ENCODE measurements at regions not wholly inside any gene's neighbourhood (a gene's known extent, or its start where the extent isn't known, plus 50 kb on each side); places are given as distances from the start of the nearest gene placed in this dataset.

DNA sequence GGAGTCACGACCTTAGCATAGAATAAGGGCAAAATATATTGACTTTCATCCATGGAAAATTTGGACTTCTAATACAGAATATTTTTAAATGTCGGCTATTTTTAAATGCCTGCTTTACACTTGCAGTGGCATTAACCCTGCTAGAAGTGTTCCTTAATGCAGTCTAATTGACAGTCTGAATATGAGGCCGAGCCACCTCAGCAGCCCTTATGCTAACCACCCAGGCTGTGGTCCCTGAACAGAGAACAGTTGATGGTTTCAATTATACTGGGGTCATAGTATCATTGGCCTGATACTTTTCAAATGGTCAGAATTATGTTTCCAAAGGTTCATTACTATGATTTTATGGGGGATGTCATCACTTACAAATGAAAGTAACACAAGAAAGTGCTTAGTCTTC, 764.7 kb upstream of the SLITRK1 start:
- no peak for TF ChIP-seq EZH2 (IDR thresholded peaks at IDR 0.05; ENCODE audit: low read length, unreplicated experiment)
- TF ChIP-seq, protein P1, sequence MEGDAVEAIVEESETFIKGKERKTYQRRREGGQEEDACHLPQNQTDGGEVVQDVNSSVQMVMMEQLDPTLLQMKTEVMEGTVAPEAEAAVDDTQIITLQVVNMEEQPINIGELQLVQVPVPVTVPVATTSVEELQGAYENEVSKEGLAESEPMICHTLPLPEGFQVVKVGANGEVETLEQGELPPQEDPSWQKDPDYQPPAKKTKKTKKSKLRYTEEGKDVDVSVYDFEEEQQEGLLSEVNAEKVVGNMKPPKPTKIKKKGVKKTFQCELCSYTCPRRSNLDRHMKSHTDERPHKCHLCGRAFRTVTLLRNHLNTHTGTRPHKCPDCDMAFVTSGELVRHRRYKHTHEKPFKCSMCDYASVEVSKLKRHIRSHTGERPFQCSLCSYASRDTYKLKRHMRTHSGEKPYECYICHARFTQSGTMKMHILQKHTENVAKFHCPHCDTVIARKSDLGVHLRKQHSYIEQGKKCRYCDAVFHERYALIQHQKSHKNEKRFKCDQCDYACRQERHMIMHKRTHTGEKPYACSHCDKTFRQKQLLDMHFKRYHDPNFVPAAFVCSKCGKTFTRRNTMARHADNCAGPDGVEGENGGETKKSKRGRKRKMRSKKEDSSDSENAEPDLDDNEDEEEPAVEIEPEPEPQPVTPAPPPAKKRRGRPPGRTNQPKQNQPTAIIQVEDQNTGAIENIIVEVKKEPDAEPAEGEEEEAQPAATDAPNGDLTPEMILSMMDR (conservative IDR thresholded peaks at IDR 0.05; ENCODE audit: low read depth, low read length), result no peak
